GM18867 (cell line): ENCODE measurements at regions not wholly inside any gene's neighbourhood (a gene's known extent, or its start where the extent isn't known, plus 50 kb on each side); places are given as distances from the start of the nearest gene placed in this dataset.

Experiments used
- ATAC-seq: cut with Tn5 transposase; IDR thresholded peaks from one replicate; pipeline ENCODE4 v1.9.1; 2021; ENCODE audit warnings: mild to moderate bottlenecking, moderate library complexity; ENCODE audit not compliant: unreplicated experiment

DNA sequence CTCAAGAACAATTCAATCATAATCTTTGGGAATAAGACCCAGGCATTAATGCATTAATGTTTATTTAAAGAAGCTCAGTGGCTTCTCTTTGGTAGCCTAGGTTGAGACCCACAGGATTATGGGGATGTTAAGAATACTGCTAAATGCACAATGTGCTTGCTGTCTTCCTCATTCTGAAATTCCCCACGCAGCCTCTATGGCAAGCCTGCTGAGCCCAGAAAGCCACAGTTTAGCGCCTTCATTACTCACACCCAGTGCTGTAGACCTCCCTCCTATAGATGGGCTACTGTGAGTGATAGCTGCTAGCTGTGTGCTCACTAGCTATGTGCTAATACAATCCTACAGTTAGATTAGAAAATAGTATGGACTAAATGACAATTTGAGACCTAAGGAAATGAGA, 90.6 kb downstream of the TNFSF13B start:
- no peak for ATAC-seq

GRCh38 chr13:108361769-108362168, 92.3 kb downstream of the TNFSF13B start:
- no peak for ATAC-seq

- ATAC-seq, result no peak
Measured at GRCh38 chr13:108363666-108364065, 94.1 kb downstream of the TNFSF13B start.

DNA sequence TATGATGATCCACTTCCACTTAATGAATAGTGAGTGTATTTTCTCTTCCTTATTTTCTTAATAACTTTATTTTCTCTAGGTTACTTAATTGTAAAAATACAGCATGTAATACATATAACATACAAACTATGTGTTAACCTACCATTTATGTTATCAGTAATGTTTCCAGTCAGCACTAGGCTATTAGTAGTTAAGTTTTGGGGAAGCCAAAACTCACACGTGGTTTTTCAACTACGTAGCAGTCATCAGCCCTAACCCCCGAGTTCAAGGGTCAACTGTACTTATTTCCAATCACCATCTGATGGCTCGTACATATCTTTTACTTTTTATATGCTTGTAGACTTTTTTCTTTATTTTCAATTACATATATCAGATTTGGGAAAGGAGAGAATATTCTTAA, 95.7 kb downstream of the TNFSF13B start:
- ATAC-seq, result no peak

GRCh38 chr13:108368250-108368905, 98.9 kb downstream of the TNFSF13B start:
- no peak for ATAC-seq

DNA sequence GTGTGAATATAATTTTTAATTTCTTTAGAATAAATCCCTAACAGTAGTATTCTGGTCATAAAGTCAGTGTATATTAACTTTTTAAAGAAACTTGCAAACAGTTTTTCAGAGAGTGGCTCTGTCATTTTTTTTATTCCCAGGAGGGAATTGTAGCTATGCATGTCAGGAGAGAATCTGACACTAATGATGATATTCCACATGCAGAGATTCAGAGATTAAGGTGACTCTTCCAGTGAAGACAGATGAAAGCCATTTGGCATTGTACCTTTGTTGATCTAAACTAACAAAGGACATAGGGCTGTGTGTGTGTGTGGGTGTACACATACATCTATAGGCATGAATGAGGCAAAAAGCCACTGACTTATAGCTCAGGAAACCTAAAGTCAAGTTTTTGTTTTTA, 99.9 kb downstream of the TNFSF13B start:
- no peak for ATAC-seq

- no peak for ATAC-seq
Measured at GRCh38 chr13:108375034-108375433, 105.5 kb downstream of the TNFSF13B start.

- no peak for ATAC-seq
Measured at GRCh38 chr13:108375772-108376171, 106.3 kb downstream of the TNFSF13B start.

DNA sequence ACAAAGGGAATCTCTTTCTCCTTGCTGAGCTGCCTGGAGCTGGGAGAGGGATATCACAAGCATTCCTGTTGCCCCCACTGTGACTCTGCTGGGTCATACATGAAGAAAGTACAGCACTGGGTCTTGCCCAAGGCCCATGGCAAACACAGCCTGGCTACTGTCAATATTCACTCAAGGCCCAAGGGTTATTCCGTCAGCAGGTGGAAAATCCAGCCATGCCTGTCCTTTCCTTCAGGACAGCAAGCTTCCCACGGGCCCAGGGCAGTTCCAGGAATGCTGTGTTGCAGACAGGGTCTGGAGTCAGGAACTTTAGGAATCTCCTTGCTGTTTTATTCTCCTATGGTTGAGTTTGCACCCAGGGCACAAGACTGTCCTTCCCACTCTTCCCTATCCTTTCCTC, 106.8 kb downstream of the TNFSF13B start:
- ATAC-seq, result no peak

DNA sequence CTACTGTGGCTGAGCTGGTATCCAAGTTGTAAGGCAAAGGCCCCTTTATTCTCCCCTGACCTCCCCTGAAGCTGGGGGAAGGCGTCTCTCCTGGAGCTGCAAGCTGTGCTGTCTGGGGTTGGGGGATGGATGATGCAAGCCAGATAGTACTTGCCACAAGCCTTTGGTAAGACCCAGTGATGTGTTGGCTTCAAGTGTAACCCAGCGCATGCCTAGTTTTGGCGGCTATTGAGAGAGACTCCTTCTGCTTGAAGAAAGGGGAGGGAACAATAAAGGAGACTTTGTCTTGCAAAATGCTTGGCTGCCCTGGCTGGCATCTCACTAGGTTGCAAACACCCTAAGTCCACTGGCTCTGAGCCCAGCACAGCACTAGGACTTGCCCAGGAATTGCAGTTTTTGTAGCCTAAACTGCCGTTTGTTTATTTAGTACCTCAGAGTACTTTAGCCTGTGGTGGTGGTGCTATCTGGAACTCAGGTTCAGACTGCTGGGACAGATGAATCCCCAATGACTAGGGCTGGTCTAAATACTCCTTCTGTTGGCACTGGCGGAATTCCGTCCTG, 108.2 kb downstream of the TNFSF13B start:
- ATAC-seq, result no peak

- ATAC-seq, result no peak
Measured at GRCh38 chr13:108383667-108384066, 114.1 kb downstream of the TNFSF13B start.

- ATAC-seq, result no peak
Measured at GRCh38 chr13:108387156-108387555, 117.6 kb downstream of the TNFSF13B start.

GRCh38 chr13:108402850-108403249, 133.3 kb downstream of the TNFSF13B start:
- ATAC-seq, result no peak

DNA sequence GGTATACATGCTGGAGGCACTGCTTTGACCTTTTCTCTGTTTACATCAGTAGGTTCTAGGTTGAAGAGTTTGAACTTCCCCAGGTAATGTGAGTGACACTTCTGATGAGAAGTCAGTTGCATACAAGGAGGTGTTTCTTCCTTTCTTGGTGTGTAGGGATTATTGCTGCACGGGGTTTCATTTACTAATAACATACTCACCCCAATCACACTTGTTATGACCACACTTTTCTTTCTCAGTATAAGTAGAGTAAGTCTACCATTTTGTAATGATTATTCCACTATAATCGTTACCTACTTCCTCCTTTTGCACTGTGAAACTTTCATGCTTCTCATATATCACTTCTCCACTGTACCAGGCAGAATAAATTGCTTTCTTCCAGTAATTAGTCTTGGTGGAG, 138.0 kb downstream of the TNFSF13B start:
- no peak for ATAC-seq

GRCh38 chr13:108408672-108409071, 139.2 kb downstream of the TNFSF13B start:
- ATAC-seq, result no peak

DNA sequence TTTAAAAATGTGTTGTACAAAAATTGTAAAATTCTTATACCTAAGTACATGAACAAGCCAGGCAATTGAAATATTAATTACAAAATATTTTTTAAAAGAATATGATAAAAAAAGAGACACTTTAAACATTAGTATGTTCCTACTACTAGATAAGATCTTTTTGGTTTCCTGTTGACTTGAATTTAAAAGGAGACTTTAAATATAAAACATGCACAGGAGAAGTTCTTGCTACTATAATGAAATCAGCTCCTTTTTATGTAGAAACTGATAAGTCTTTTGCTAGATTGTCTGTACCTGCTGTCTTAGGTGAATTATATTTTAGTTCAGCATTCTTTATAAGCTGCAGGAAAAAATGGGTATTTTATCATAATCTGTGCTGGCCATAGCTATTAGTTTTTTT, 140.2 kb downstream of the TNFSF13B start:
- ATAC-seq, result no peak

DNA sequence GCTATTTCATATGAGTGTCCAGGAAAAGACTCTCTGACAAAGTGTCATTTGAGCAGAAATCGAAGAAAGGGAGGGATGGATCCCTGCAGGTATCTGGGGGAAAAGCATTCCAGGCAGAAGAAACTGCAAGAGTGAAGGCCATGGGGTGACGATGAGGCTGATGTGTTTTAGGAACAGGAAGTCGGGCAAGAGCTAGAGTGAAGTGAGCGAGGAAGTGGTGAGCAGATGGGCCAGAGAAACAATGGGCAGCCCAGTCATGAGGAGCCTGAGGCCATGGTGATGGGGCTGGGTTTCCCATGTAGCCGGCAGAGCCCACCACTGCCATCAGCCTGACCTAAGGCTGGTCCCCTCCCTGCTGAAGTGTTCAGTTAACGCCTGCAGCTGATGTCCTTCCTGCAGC, 150.2 kb downstream of the TNFSF13B start:
- no peak for ATAC-seq

DNA sequence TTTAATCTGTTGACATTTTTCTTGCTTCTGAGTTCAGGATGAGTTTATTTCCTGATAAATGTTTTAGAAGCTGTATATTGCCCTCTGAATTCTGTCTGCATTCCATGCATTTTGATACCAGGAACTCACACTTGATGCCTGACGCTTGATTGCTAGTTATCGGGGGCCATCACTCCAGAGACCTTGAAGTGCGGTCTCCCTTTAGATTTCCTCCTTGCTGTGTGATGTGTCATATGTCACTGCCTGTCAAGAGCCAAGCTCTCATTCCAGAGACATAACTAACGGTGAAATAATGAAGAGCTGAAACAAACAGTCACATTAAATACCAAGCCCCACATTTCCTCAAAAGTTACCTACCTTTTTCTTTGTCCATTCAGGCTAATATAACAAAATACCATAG, 155.5 kb downstream of the TNFSF13B start:
- no peak for ATAC-seq

DNA sequence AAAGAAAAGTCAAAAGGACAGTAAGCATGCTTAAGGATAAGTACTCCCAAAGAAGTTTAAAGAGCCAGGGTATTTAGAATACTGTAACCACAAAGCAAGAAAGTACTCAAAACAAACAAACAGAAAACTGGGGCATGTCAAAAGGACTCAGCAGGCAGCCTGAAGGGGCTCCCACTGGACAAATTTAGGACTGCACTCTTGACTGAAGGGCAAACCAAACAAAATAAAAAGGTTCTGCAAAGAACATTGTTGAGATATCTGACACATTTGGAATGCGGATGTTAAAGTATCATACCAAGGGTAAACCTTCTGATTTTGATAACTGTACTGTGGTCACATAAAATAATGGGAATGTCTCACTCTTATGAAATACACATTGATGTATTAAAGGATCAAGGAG, 157.4 kb downstream of the TNFSF13B start:
- no peak for ATAC-seq

- ATAC-seq, result no peak
Measured at GRCh38 chr13:108427355-108427754, 157.8 kb downstream of the TNFSF13B start.

DNA sequence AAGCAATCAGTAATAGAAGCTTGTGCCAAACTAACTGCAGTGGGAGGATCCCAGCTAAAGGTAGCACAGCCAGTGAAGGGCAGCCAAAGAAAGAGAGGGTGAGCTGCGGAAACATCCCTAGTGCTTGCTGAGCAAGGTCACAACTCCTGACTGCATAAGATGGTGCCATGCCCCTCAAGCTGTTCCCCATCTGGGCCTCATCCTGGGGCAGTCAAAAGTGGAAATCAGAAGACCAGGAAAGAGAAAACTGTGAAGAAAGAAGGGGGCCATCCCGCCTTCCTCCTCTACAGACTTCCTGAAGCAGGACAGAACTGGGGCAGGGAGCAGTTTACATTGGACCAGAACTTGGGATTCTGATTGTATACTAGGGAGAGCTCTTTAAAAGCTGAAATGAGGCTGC, 159.2 kb downstream of the TNFSF13B start:
- ATAC-seq, result no peak

DNA sequence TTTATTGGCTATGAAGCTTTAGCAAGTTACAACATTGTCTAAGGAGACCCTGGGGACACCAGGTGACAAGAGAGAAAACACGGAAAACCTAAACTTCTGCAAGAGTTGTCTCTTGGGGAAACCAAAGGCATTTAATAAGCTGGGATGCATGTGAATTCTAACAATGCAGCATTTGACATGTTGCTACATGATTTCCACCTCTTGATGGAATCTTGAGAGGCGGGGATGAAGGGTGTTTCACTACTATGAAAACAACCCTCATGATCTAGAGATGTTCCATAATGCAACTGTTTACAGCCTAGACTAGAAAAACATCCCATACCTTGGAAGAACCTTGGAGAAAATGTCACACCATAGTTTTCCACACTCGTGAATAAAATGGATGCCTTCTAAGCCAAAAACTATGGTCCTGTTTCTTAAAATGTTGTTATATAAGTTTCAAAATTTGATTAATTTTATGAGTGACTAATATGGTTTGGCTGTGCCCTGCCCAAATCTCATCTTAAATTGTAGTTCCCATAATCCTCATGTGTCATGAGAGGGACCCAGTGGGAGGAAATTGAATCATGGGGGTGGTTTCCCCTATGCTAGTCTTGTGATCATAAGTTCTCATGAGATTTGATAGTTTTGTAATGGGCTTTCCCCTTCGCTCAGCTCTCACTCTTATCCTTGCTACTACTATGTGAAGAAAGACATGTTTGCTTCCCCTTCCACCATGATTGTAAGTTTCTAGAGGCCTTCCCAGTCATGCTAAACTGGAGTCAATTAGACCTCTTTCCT, 164.6 kb downstream of the TNFSF13B start:
- ATAC-seq, result no peak
